GM10266 (cell line): ENCODE measurements at regions not wholly inside any gene's neighbourhood (a gene's known extent, or its start where the extent isn't known, plus 50 kb on each side); places are given as distances from the start of the nearest gene placed in this dataset.

Source experiments
- DNase-seq: peaks from one replicate; pipeline ENCODE4 v3.0.0; 2012; ENCODE audit errors: extremely low spot score
- CTCF ChIP-seq: IDR thresholded peaks from 2 replicates; pipeline ENCODE4 v1.5.1; 2012; ENCODE audit warnings: mild to moderate bottlenecking, low read depth; ENCODE audit not compliant: control insufficient read depth, insufficient read depth; ENCODE audit errors: missing control alignments

DNA sequence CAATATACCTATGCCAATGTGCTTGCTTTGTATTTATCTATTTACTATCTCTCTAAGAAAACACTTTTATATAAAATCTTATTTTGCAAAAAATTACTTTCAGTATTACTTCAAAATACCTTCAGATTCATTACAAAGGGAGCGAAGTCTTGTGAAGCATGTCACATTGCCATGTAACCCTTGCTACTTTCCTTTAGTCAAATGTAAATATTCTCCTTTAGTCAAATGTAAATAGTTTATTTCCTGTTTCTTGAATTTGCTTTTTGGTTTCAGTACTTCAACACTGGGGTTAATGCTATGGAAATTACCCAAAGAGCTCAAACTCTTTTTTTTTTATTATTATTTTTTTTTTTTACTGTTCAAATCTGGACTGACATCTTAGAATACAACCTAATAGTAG lies 383.3 kb downstream of the GRXCR1 start:
- no peak for DNase-seq
- no peak for TF ChIP-seq CTCF

GRCh38 chr4:43276321-43276720 lies 383.8 kb downstream of the GRXCR1 start:
- DNase-seq = no peak
- no peak for TF ChIP-seq CTCF

GRCh38 chr4:43277003-43277402 lies 384.5 kb downstream of the GRXCR1 start:
- TF ChIP-seq CTCF = no peak
- no peak for DNase-seq

GRCh38 chr4:43282534-43282933 lies 390.0 kb downstream of the GRXCR1 start:
- no peak for TF ChIP-seq CTCF

GRCh38 chr4:43286137-43286536 lies 393.6 kb downstream of the GRXCR1 start:
- DNase-seq = no peak
- no peak for TF ChIP-seq CTCF

More at GRCh38 chr4:43282534-43282933, 390.0 kb downstream of the GRXCR1 start:
- DNase-seq = no peak

DNA sequence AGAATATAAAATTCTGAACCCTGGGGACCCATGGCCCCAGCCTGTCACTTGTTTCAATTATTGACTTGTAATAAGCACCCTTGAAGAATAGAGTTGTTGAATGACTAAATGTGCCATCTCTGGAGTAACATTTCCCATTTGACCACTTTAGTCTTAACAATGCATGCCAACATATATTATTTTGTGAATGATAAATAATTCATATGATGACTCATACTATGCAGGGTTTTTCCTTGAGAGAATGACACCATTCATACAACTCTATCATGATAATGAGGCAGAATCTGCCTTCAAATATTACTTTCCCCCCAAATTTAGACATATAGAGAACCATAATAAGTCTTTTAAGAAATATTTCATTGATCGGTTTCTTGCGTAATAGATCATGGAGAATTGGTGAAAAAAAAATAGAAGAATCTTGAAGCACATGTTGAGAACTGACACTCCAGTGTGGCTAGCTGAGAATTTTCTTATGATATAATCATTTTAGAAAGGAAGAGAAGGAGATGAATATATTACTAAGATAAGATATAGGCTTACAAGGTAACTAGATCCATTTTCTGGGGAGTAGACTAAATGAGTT lies 404.5 kb downstream of the GRXCR1 start:
- no peak for DNase-seq
- TF ChIP-seq CTCF = no peak

GRCh38 chr4:43316813-43317212 lies 424.3 kb downstream of the GRXCR1 start:
- no peak for DNase-seq
- no peak for TF ChIP-seq CTCF
